Astrocyte (in vitro differentiated cells and primary cell): ENCODE measurements at regions not wholly inside any gene's neighbourhood (a gene's known extent, or its start where the extent isn't known, plus 50 kb on each side); places are given as distances from the start of the nearest gene placed in this dataset.
A peak's percentile ranks its signal among the peaks of the same experiment; 100 is the strongest.

Source experiments
- DNase-seq: peaks from one replicate; pipeline ENCODE4 v3.0.0-alpha.2; 2010; ENCODE audit warnings: low read depth
- FAIRE-seq: peaks from 2 replicates; lab custom pipeline; 2011; peaks lifted over from hg19 to GRCh38; lab: Jason Lieb, UNC
- H2AFZ ChIP-seq: 2 replicates; pipeline ENCODE4 v1.6.0; 2012; ENCODE audit warnings: low read depth, low read length, inconsistent platforms
- H3K27ac ChIP-seq: 2 replicates; pipeline ENCODE4 v1.5.1; 2011; ENCODE audit warnings: low read depth, low read length, inconsistent platforms
- H3K27me3 ChIP-seq: 2 replicates; pipeline ENCODE4 v1.6.0; 2011; ENCODE audit warnings: low read length, inconsistent platforms; ENCODE audit not compliant: insufficient read depth
- H3K36me3 ChIP-seq: 2 replicates; pipeline ENCODE4 v1.5.1; 2011; ENCODE audit warnings: low read length, inconsistent platforms; ENCODE audit not compliant: insufficient read depth
- H3K4me1 ChIP-seq: 2 replicates; pipeline ENCODE4 v1.5.1; 2011; ENCODE audit warnings: low read length, inconsistent platforms; ENCODE audit not compliant: insufficient read depth
- H3K4me2 ChIP-seq: 2 replicates; pipeline ENCODE4 v1.6.0; 2012; ENCODE audit warnings: low read length, inconsistent platforms
- H3K4me3 ChIP-seq: 2 replicates; pipeline ENCODE4 v1.5.1; 2011; ENCODE audit warnings: low read depth, mild to moderate bottlenecking, low read length, inconsistent platforms; ENCODE audit not compliant: insufficient read depth
- H3K79me2 ChIP-seq: 2 replicates; pipeline ENCODE4 v1.6.0; 2012; ENCODE audit warnings: mild to moderate bottlenecking, low read length, inconsistent platforms; ENCODE audit not compliant: insufficient read depth
- H3K9ac ChIP-seq: 2 replicates; pipeline ENCODE4 v1.6.0; 2012; ENCODE audit warnings: mild to moderate bottlenecking, low read length, inconsistent platforms
- H3K9me3 ChIP-seq: 2 replicates; pipeline ENCODE4 v1.5.1; 2012; ENCODE audit warnings: low read depth, mild to moderate bottlenecking, low read length, inconsistent platforms; ENCODE audit not compliant: insufficient read depth
- H4K20me1 ChIP-seq: 2 replicates; pipeline ENCODE4 v1.6.0; 2012; ENCODE audit warnings: low read length, inconsistent platforms; ENCODE audit not compliant: insufficient read depth
- H3K27ac Mint-ChIP-seq: one replicate; pipeline ENCODE4 v1.8.0; 2021; ENCODE audit warnings: mild to moderate bottlenecking, mixed read lengths; ENCODE audit not compliant: unreplicated experiment
- H3K27me3 Mint-ChIP-seq: one replicate; pipeline ENCODE4 v1.8.0; 2021; ENCODE audit warnings: low read depth, mixed read lengths; ENCODE audit not compliant: unreplicated experiment
- H3K36me3 Mint-ChIP-seq: one replicate; pipeline ENCODE4 v1.8.0; 2021; ENCODE audit warnings: low read depth, mixed read lengths; ENCODE audit not compliant: unreplicated experiment
- H3K4me1 Mint-ChIP-seq: one replicate; pipeline ENCODE4 v1.8.0; 2021; ENCODE audit warnings: low read depth, mixed read lengths; ENCODE audit not compliant: unreplicated experiment
- H3K4me3 Mint-ChIP-seq: one replicate; pipeline ENCODE4 v1.8.0; 2021; ENCODE audit warnings: mild to moderate bottlenecking, moderate library complexity, mixed read lengths; ENCODE audit not compliant: unreplicated experiment
- H3K9me3 Mint-ChIP-seq: one replicate; pipeline ENCODE4 v1.8.0; 2021; ENCODE audit warnings: mild to moderate bottlenecking, mixed read lengths; ENCODE audit not compliant: unreplicated experiment
- CTCF ChIP-seq: IDR thresholded peaks from 2 replicates; pipeline ENCODE4 v1.5.1; 2011; ENCODE audit warnings: low read depth, mild to moderate bottlenecking, inconsistent platforms, low read length, moderate library complexity; ENCODE audit not compliant: insufficient read depth
- EZH2 ChIP-seq: IDR thresholded peaks from 2 replicates; pipeline ENCODE4 v1.6.1; 2012; ENCODE audit warnings: mild to moderate bottlenecking, low read length, inconsistent platforms; ENCODE audit not compliant: insufficient read depth

- Histone ChIP-seq H2AFZ (no peak overlapping the region), H3K9me3 (no peaks in the 10 kb centered on the region), H3K4me1 (peaks cover 5% of the 10 kb centered on the region), H3K27me3 (peaks cover 3% of the 10 kb centered on the region), H3K4me3 (no peak overlapping the region), H4K20me1 (no peaks in the 10 kb centered on the region), H3K9ac (no peak overlapping the region), H3K36me3 (no peaks in the 10 kb centered on the region), H3K27ac (no peak overlapping the region), H3K4me2 (peak overlapping the region; percentile 16), H3K79me2 (no peaks in the 10 kb centered on the region)
- no peaks in the 10 kb centered on the region for H3K36me3 Mint-ChIP-seq
- peaks cover 6% of the 10 kb centered on the region for H3K4me1 Mint-ChIP-seq
- no peak overlapping the region for H3K4me3 Mint-ChIP-seq
- no peak for FAIRE-seq
- no peaks in the 10 kb centered on the region for H3K9me3 Mint-ChIP-seq
- no peak overlapping the region for H3K27ac Mint-ChIP-seq
- H3K27me3 Mint-ChIP-seq: peaks cover 7% of the 10 kb centered on the region
- DNase-seq: no peak
- TF ChIP-seq EZH2 (no peak), CTCF (no peak)
These were observed 59.1 kb upstream of the MAML3 start for GRCh38 chr4:140213116-140213515.

GRCh38 chr4:140212646-140213045 lies 58.7 kb upstream of the MAML3 start:
- Mint-ChIP-seq H3K36me3 (no peaks in the 10 kb centered on the region), H3K4me1 (peaks cover 6% of the 10 kb centered on the region), H3K27me3 (peaks cover 9% of the 10 kb centered on the region), H3K27ac (no peak overlapping the region), H3K9me3 (no peaks in the 10 kb centered on the region), H3K4me3 (no peak overlapping the region)
- Histone ChIP-seq H4K20me1 (no peaks in the 10 kb centered on the region), H3K79me2 (no peaks in the 10 kb centered on the region), H3K4me3 (no peak overlapping the region), H3K36me3 (no peaks in the 10 kb centered on the region), H3K27me3 (peaks cover 3% of the 10 kb centered on the region), H3K4me2 (no peak overlapping the region), H3K4me1 (peaks cover 5% of the 10 kb centered on the region), H3K9me3 (no peaks in the 10 kb centered on the region), H3K9ac (no peak overlapping the region), H2AFZ (no peak overlapping the region), H3K27ac (no peak overlapping the region)
- FAIRE-seq (no peak), DNase-seq (no peak)
- no peak for TF ChIP-seq CTCF
- no peak for TF ChIP-seq EZH2

DNA sequence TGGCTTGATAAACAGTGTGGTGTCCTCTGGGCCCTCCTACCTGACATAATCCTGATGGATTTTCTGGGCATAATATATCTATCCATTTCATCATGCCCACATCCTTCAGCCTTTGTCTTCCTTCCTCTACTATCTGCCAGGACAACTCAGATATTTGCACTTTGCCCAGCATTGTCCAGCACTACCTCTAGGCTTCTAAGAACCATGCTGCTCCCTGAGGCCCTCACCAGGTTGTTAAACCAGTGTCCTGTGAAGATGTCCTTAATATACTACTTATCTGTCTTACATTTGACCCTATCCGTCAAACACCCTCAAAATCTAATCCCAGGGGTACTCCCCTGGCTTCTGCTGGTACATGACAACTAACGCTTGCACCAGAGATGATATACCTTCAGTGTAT lies 58.2 kb upstream of the MAML3 start:
- Mint-ChIP-seq H3K27ac (no peak overlapping the region), H3K36me3 (no peaks in the 10 kb centered on the region), H3K4me3 (no peak overlapping the region), H3K27me3 (peaks cover 9% of the 10 kb centered on the region), H3K4me1 (peaks cover 6% of the 10 kb centered on the region), H3K9me3 (no peaks in the 10 kb centered on the region)
- H3K4me1 ChIP-seq: peaks cover 5% of the 10 kb centered on the region
- no peaks in the 10 kb centered on the region for H3K79me2 ChIP-seq
- TF ChIP-seq CTCF: no peak
- no peak for TF ChIP-seq EZH2
- no peak overlapping the region for H3K4me2 ChIP-seq
- H3K27ac ChIP-seq: no peak overlapping the region
- H4K20me1 ChIP-seq: no peaks in the 10 kb centered on the region
- no peak overlapping the region for H3K4me3 ChIP-seq
- H3K9me3 ChIP-seq: no peaks in the 10 kb centered on the region
- FAIRE-seq: no peak
- peaks cover 3% of the 10 kb centered on the region for H3K27me3 ChIP-seq
- no peak overlapping the region for H3K9ac ChIP-seq
- H2AFZ ChIP-seq: no peak overlapping the region
- DNase-seq: no peak
- no peaks in the 10 kb centered on the region for H3K36me3 ChIP-seq
